ENCODE measurements at regions not wholly inside any gene's neighbourhood (a gene's known extent, or its start where the extent isn't known, plus 50 kb on each side); places are given as distances from the start of the nearest gene placed in this dataset.

GRCh38 chr12:105814283-105814682, 324.5 kb downstream of the NUAK1 start:
- DNase-seq = peak; percentile 50

GRCh38 chr12:105819549-105819948, 319.2 kb downstream of the NUAK1 start:
- no peak for DNase-seq

- DNase-seq = no peak
Measured at GRCh38 chr12:105820429-105821125, 318.2 kb downstream of the NUAK1 start.

GRCh38 chr12:105822131-105823105, 316.3 kb downstream of the NUAK1 start:
- no peak for DNase-seq

- no peak for DNase-seq
Measured at GRCh38 chr12:105823810-105824209, 314.9 kb downstream of the NUAK1 start.

- DNase-seq = no peak
Measured at GRCh38 chr12:105825141-105825540, 313.6 kb downstream of the NUAK1 start.

- no peak for DNase-seq
Measured at GRCh38 chr12:105831372-105831771, 307.4 kb downstream of the NUAK1 start.

- no peak for DNase-seq
Measured at GRCh38 chr12:105832021-105832420, 306.7 kb downstream of the NUAK1 start.

GRCh38 chr12:105832806-105833205, 305.9 kb downstream of the NUAK1 start:
- no peak for DNase-seq

- DNase-seq = no peak
Measured at GRCh38 chr12:105834496-105834895, 304.3 kb downstream of the NUAK1 start.

- no peak for DNase-seq
Measured at GRCh38 chr12:105835580-105836241, 303.0 kb downstream of the NUAK1 start.

- DNase-seq = no peak
Measured at GRCh38 chr12:105836242-105836622, 302.5 kb downstream of the NUAK1 start.

- DNase-seq = no peak
Measured at GRCh38 chr12:105839629-105840127, 299.1 kb downstream of the NUAK1 start.

- no peak for DNase-seq
Measured at GRCh38 chr12:105840384-105840783, 298.4 kb downstream of the NUAK1 start.

GRCh38 chr12:105841840-105842239, 296.9 kb downstream of the NUAK1 start:
- DNase-seq = no peak

- DNase-seq = no peak
Measured at GRCh38 chr12:105843561-105843960, 295.2 kb downstream of the NUAK1 start.

- DNase-seq = no peak
Measured at GRCh38 chr12:105843986-105844760, 294.6 kb downstream of the NUAK1 start.

GRCh38 chr12:105846331-105846730, 292.4 kb downstream of the NUAK1 start:
- no peak for DNase-seq

- no peak for DNase-seq
Measured at GRCh38 chr12:105847068-105847467, 291.7 kb downstream of the NUAK1 start.

GRCh38 chr12:105848286-105848685, 290.5 kb downstream of the NUAK1 start:
- DNase-seq = no peak

GRCh38 chr12:105850103-105850968, 288.4 kb downstream of the NUAK1 start:
- DNase-seq = no peak

All from eye (tissue), 1 donor.